NT2/D1 (cell line): ENCODE measurements at regions not wholly inside any gene's neighbourhood (a gene's known extent, or its start where the extent isn't known, plus 50 kb on each side); places are given as distances from the start of the nearest gene placed in this dataset.
"Not testable (repeated sequence)": the region's sequence is repeated elsewhere in the genome, so short reads cannot be mapped to it uniquely, and the experiment has no call there.

Experiments
- YY1 ChIP-seq: IDR thresholded peaks from 2 replicates; pipeline ENCODE4 v1.6.1; 2011; ENCODE audit not compliant: insufficient read length, insufficient read depth
- ZNF274 ChIP-seq: IDR thresholded peaks from 2 replicates; pipeline ENCODE4 v1.6.1; 2011; ENCODE audit warnings: mild to moderate bottlenecking, low read depth, low read length

DNA sequence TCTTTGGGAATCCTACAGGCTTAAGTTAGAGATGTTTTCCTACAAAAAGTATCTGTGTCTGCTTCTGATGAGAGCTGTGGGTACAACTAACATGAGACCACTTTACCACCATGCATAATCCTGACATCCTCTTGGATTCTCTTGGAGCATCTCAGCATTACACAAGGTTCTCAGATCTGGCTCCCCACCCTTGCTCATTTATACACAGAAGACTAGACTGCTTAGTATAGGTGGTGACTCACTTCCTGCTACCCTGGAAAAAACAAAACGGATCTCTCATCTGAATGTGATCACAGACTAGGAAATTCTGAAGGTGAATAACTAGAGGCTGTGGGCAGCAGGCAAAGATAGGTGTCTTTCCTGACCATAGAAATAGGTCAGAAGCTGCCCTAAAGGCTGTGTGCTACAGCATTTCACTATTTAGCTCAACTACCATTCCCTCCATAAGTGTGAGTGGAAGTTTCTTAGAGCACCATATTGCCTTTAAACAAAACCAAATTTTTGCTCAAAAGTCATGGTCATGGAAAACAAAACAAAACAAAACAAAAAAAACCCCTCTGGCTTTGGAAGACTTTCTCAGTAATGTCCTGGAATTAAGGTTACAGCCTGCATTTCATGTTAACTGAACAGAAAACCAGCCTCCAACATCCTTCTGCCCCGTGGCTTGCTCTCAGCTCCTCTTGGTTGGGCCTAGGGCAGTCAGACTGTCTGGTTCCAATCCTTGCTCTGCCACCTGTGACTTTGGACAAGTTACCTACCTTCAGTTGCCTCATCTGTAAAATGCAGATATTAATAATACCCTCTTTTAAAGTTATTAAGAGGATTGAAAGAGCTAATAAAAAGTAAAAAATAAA is 75.1 kb upstream of the ZSCAN2 start:
- TF ChIP-seq ZNF274, YY1: not testable (repeated sequence)
